VCaP (cell line): ENCODE measurements at regions not wholly inside any gene's neighbourhood (a gene's known extent, or its start where the extent isn't known, plus 50 kb on each side); places are given as distances from the start of the nearest gene placed in this dataset.

Experiments
- H3K27ac ChIP-seq: fragments of 450-650 bp; 2 replicates; pipeline ENCODE4 v1.5.1; 2017
- TF ChIP-seq, protein P1 (sequence below): fragments of 450-650 bp; conservative IDR thresholded peaks from 2 replicates; pipeline ENCODE4 v1.5.1; 2017; ENCODE audit warnings: mild to moderate bottlenecking, moderate library complexity

DNA sequence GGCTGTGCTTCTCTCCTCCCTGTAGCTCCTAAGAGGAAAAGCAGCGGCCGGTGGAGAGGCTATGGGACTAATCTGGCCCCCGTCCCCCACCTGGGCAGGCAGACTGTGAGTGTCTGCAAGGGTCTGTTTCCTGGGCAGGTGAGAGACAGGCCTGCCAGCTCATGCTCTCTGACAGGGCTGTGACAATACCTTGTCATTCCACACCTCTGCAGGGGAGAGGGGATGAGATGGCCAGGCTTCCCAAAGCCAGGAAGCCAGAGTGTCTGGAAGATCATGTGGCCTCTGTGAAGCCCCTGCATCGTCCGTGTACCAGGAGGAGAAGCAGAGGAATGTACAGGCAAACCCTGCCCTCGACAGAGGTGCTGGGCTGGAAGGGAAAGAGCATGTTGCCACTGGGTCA is 142.5 kb upstream of the GATA6 start:
- no peak overlapping the region for H3K27ac ChIP-seq
- TF ChIP-seq, protein P1, sequence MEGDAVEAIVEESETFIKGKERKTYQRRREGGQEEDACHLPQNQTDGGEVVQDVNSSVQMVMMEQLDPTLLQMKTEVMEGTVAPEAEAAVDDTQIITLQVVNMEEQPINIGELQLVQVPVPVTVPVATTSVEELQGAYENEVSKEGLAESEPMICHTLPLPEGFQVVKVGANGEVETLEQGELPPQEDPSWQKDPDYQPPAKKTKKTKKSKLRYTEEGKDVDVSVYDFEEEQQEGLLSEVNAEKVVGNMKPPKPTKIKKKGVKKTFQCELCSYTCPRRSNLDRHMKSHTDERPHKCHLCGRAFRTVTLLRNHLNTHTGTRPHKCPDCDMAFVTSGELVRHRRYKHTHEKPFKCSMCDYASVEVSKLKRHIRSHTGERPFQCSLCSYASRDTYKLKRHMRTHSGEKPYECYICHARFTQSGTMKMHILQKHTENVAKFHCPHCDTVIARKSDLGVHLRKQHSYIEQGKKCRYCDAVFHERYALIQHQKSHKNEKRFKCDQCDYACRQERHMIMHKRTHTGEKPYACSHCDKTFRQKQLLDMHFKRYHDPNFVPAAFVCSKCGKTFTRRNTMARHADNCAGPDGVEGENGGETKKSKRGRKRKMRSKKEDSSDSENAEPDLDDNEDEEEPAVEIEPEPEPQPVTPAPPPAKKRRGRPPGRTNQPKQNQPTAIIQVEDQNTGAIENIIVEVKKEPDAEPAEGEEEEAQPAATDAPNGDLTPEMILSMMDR: no peak

- H3K27ac ChIP-seq: no peak overlapping the region
- TF ChIP-seq, protein P1: no peak
Observed at GRCh38 chr18:22031611-22032010, 137.8 kb upstream of the GATA6 start.

- TF ChIP-seq, protein P1: no peak
Observed at GRCh38 chr18:22032392-22032961, 136.9 kb upstream of the GATA6 start.

GRCh38 chr18:22033085-22033484 is 136.3 kb upstream of the GATA6 start:
- no peak overlapping the region for H3K27ac ChIP-seq

More at GRCh38 chr18:22032392-22032961, 136.9 kb upstream of the GATA6 start:
- no peak overlapping the region for H3K27ac ChIP-seq

GRCh38 chr18:22034276-22034675 is 135.1 kb upstream of the GATA6 start:
- TF ChIP-seq, protein P1: no peak
- no peak overlapping the region for H3K27ac ChIP-seq

More at GRCh38 chr18:22033085-22033484, 136.3 kb upstream of the GATA6 start:
- TF ChIP-seq, protein P1: no peak

DNA sequence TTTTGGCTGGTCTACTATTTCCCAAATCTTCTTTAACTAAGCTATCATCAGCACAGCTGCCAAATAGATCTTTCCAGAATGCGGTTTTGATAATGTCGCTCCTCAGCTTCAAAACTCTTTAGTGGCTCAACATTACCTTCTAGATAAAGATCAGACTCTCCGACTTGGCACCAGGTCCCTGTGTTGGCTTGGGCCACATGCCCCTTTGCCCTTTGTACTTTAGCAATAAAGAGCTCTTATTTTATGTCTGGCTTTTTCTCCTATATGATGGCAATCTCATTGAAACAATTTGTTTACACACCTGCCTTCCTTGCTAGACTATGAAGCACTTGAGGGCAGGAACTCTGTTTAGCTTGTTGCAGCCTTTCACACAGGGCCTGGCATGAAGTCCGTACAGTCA is 128.9 kb upstream of the GATA6 start:
- TF ChIP-seq, protein P1: no peak

DNA sequence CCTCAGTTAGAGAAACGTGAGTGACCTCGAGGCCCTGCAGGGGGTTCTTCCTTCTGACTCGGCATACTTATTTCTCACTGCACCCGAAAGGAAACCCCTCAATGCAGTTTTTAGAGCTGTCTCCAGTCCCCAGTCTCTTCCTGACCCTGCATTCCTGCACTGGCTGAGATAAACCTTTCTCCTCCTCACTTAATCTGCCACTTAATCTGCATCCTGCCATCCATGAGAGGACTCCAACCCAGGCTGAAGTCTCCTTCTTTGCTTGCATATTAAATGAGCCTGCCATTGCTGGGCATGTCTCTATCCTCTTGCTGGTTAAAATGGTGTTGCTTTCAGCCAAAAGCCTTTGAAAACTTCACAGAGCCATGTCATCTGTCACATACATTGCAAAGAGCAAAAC is 125.6 kb upstream of the GATA6 start:
- TF ChIP-seq, protein P1: no peak
- peak overlapping the region; percentile 95 for H3K27ac ChIP-seq

More for the DNA sequence above, 128.9 kb upstream of the GATA6 start:
- H3K27ac ChIP-seq: 0 out of 2 replicates have a peak overlapping the region, but pooled peaks have one; percentile 9
